ENCODE measurements at regions not wholly inside any gene's neighbourhood (a gene's known extent, or its start where the extent isn't known, plus 50 kb on each side); places are given as distances from the start of the nearest gene placed in this dataset.

- DNase-seq = no peak
These were observed 234.1 kb downstream of the TMEM38B start for GRCh38 chr9:105928416-105928815.

GRCh38 chr9:105930011-105930627, 235.8 kb downstream of the TMEM38B start:
- DNase-seq = no peak

DNA sequence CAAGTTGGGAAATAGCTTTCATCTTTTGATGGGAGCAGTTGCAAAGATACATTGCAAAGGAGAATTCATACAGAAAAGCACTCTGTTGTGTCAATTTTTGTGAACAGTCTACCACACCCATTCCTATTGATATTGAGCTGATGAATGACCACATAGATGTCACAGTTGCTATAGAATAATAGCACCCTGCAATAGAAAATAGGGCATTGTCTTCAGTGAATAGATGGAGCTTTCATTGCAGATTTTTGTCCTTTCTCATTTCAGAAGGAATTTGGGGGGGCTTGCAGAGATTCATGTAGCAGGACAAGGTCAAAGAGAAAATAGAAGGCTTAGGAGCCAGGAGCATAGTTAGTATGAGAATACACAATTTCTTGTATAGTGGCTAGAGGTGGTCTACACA, 237.9 kb downstream of the TMEM38B start:
- DNase-seq = no peak

- no peak for DNase-seq
These were observed 256.1 kb downstream of the TMEM38B start for GRCh38 chr9:105950448-105950847.

DNA sequence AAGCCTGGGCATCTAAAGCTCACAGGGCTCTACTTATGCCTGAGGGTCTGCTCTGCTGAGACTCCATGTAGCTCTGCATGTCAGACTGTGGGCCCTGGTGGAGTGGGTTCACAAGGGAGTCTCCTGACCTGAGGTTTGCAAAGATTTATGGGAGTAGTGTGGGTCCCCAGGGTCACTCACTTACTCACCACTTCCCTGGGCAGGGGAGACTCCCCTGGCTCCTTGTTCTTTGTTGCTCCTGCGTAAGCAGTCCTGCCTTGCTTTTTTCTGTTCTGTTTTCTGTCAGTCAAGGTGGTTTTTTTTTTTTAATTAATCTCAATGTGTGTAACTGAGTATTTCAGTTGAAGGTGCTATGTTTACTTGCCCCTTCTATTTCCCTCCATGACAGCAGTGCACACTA, 256.6 kb downstream of the TMEM38B start:
- DNase-seq = no peak

DNA sequence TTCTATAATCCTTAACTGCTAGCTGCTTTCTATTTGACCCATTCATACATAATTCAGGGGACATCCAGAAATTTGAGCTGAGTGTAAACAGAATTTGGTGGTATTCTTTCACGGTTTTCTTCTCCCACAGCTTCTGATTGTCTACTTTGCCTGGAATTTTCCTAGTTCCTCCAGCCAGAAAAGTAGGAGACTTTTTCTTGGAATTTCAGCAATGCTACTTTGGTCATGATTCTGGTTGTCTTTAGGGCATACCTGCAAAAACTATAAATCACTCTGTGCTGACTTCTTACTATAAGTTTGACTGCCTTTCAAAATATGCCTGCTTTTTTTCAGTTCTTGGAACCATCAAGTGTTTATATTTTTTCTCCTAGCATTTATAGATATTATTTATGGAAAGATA, 260.2 kb downstream of the TMEM38B start:
- DNase-seq = no peak

- no peak for DNase-seq
These were observed 263.5 kb downstream of the TMEM38B start for GRCh38 chr9:105957830-105958229.

DNA sequence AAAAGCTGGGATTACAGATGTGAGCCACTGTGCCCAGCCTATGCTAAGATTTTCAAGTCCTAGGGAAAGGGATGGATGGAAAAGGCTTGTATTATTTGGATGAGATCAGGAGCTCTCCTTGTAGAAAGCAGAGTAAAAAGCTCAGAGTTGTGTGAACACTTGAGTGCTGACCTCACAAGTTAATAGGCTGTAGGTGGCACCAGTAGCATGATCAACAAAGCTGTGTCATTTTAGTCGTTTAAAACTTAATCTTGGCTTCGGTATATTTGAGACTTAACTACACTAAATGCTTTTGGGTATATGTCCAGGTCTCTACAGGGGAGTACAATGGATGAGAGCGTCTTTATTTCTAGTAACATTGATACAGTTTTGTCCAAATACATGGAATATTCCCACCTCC, 264.2 kb downstream of the TMEM38B start:
- no peak for DNase-seq

GRCh38 chr9:105959531-105959930, 265.2 kb downstream of the TMEM38B start:
- no peak for DNase-seq

DNA sequence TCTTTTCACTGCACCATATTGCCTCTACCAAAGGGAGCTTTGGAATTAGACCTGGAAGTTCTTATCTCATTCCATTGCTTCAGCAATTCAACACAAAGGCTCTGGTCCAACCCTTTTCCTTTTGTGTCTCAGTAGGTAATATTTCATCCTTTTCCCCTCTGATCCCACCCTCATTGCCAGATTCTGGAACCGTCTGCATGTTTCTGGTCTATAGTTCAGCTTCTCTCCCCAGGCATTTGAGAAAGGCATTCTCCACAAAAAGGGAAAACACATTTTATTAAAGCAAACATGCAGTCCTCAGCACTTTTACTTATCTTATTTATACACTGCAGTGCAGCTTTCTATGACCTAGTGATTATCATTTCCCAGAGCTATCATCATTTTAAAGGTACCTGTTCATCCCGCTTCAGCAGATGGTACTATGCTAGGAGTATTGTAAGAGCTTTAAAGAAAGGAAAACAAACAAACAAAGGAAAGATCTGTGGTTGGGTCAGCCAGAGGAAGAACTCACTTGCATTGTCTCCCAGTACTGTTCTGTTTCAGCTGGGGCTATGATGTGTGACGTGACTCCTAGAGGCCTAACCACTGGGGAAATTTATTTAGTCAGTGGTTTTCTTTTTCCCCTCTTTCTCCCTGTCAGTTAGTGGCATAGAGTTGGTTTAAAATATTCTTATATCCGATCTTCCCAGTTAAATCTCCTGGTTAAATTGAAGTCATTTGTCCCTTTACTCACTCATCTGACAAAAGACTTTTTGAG, 269.2 kb downstream of the TMEM38B start:
- DNase-seq = no peak

DNA sequence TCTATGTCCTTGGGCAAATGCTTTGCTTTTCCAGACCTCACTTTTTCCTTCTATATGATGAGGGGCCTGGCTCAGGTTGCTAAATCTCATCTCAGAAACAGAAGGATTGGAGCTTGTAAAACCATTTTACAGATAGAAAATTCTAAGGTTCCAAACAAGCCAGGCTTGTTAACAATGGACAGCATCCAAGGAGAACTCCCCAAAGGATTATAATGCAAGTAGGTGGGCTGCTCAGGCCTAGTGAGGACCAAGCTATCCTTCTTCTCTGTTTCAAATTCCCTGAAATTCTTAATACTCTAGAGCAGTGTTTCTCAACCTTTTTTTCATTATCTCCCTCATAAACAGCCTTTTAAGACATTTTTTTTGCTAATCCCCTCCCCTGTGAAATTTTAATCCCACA, 269.8 kb downstream of the TMEM38B start:
- DNase-seq = no peak

DNA sequence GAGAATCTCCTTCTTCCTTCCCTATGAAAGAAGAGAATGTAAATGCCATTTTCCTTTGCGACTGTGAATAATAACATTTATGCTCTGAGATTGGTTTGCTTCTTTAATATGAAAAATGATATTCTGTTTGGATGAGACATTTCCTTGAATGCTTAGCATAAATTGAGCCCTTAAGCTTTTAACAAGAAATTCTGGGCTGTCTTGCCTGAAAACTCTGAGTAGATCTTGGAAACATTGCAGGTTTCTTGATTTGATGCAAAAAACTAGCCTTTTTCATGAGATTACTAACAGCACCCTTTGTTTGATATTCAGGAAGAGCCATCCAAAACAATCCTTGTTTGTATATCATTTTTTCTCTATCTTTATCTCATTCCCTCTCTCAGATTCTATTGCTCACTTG, 272.5 kb downstream of the TMEM38B start:
- DNase-seq = no peak

GRCh38 chr9:105967248-105967647, 272.9 kb downstream of the TMEM38B start:
- no peak for DNase-seq

GRCh38 chr9:105967797-105968196, 273.5 kb downstream of the TMEM38B start:
- DNase-seq = no peak

GRCh38 chr9:105968811-105969466, 274.6 kb downstream of the TMEM38B start:
- no peak for DNase-seq

GRCh38 chr9:105969636-105970035, 275.3 kb downstream of the TMEM38B start:
- DNase-seq = no peak

DNA sequence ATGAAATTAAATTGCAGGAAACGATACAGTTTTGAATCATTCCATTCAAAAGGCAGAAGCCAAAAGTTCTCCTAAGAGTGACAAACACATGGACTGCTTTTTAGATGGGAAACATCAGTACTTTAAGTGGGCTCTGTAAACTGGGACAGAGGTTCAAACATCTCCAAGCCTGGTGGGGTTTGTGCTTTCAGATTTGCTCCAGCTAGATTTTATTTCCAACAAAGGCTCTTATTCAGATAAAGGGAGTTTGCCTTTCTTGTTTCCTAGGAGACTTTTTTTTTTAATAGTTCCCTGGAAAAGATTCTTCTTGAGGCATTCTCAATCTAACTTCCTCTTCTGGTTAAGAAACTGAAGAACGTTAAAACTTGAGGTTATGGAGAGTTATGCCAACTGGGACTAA, 277.6 kb downstream of the TMEM38B start:
- DNase-seq = no peak

- DNase-seq = no peak
These were observed 278.3 kb downstream of the TMEM38B start for GRCh38 chr9:105972466-105973204.

DNA sequence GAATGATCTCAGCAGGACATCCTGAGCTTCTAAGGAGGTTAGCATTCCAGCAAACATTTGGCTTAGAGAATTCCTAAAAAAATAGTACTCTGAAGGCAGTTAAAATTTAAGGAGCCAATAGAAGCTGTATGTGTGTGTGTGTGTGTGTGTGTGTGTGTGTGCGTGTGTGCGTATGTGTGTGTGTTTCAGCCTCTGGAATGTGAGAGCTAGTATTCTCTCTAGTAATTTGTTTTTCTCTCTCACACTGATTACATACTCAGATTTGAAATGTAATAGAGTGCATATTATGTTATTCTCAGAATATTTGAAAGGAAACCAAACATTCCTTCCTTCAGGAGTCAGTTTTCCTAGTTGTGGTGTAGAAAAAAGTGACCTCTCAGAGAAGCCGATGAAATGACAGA, 279.6 kb downstream of the TMEM38B start:
- DNase-seq = no peak

GRCh38 chr9:105975886-105976645, 281.7 kb downstream of the TMEM38B start:
- no peak for DNase-seq

- DNase-seq = no peak
These were observed 284.0 kb downstream of the TMEM38B start for GRCh38 chr9:105978336-105978735.

GRCh38 chr9:105978826-105979225, 284.5 kb downstream of the TMEM38B start:
- DNase-seq = no peak

DNA sequence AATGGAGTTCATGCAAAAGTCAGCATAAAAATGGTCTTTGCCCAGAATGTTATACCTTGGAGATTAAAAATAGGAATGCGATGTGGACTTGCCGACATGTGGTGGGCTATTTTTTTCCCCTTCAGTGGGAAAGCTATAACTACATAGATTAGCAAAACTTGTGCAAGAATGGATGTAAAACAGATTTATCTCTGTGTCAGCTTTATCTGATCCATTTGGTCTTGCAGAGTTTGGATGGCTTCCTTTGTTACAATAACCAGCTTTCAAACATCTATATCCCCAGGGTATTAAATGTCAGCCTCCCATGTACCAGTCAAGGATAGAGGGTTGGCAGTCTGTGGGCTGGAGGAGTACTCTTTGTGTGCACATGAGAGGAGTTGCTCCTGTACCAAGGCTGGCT, 284.9 kb downstream of the TMEM38B start:
- no peak for DNase-seq

Measured in activated CD4-positive, alpha-beta T cell treated with anti-CD3 and anti-CD28 coated beads, Interleukin-10, Interleukin-2, amounts not matched to agents 100 ng/mL and 50 ng/mL, durations not matched to agents 16 hours and 8 hours (primary cell).